DOHH2 (cell line): ENCODE measurements at regions not wholly inside any gene's neighbourhood (a gene's known extent, or its start where the extent isn't known, plus 50 kb on each side); places are given as distances from the start of the nearest gene placed in this dataset.

Experiments used
- EZH2phosphoT487 ChIP-seq: fragments of 200-600 bp; sonication (generic); IDR thresholded peaks from 2 replicates; pipeline ENCODE4 v1.6.1; 2017; ENCODE audit warnings: borderline replicate concordance, mild to moderate bottlenecking, antibody characterized with exemption, low read length, moderate library complexity, mixed read lengths
- TF ChIP-seq, protein P1 (sequence below): fragments of 200-600 bp; sonication (generic); IDR thresholded peaks from one replicate; pipeline ENCODE4 v1.5.1; 2014; ENCODE audit warnings: antibody characterized with exemption, mild to moderate bottlenecking, low read depth, low read length; ENCODE audit not compliant: poor library complexity, severe bottlenecking

DNA sequence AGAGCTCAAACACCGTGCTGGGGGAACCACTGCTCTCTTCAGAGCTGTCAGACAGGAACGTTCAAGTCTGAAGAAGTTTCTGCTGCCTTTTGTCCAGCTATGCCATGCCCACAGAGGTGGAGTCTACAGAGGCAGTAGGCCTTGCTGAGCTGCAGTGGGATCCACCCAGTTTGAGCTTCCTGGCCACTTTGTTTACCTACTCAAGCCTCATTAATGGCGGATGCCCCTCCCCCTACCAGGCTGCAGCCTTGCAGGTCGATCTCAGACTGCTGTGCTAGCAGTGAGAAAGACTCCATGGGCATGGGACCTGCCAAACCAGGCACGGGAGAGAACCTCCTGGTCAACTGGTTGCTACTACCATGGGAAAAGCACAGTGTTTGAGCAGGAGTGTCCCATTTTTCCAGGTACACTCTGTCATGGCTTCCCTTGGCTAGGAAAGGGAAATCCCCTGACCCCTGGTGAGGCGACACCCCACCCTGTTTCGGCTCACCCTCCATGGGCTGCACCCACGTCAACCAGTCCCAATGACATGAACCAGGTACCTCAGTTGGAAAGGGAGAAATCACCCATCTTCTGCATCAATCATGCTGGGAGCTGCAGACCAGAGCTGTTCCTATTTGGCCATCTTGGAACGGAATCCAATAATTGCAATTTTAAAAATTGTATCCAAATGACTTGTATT, 246.9 kb upstream of the ADAMTS16 start:
- TF ChIP-seq EZH2phosphoT487 = no peak
- TF ChIP-seq, protein P1, sequence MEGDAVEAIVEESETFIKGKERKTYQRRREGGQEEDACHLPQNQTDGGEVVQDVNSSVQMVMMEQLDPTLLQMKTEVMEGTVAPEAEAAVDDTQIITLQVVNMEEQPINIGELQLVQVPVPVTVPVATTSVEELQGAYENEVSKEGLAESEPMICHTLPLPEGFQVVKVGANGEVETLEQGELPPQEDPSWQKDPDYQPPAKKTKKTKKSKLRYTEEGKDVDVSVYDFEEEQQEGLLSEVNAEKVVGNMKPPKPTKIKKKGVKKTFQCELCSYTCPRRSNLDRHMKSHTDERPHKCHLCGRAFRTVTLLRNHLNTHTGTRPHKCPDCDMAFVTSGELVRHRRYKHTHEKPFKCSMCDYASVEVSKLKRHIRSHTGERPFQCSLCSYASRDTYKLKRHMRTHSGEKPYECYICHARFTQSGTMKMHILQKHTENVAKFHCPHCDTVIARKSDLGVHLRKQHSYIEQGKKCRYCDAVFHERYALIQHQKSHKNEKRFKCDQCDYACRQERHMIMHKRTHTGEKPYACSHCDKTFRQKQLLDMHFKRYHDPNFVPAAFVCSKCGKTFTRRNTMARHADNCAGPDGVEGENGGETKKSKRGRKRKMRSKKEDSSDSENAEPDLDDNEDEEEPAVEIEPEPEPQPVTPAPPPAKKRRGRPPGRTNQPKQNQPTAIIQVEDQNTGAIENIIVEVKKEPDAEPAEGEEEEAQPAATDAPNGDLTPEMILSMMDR = no peak
